ENCODE measurements at regions not wholly inside any gene's neighbourhood (a gene's known extent, or its start where the extent isn't known, plus 50 kb on each side); places are given as distances from the start of the nearest gene placed in this dataset.
"Not testable (repeated sequence)": the region's sequence is repeated elsewhere in the genome, so short reads cannot be mapped to it uniquely, and the experiment has no call there.

DNA sequence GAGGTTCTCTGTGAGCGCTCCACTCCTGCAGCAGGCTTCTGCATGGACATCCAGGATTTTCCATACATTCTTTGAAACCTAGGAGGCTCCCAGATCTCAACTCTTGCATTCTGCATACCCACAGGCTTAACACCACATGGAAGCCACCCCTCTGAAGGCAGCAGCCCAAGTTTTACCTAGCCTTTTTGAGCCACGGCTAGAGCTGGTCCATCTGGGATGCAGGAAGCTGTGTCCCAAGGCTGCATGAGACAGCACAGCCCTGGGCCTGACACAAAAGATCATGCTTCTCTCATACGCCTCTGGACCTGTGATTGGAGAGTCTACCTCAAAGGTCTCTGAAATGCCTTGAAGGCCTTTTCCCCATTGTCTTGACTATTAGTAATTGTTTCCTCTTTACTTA lies 53.6 kb upstream of the RPRM start:
- DNase-seq, result no peak

- DNase-seq, result not testable (repeated sequence)
Measured at GRCh38 chr2:153533803-153534202, 55.2 kb upstream of the RPRM start.

DNA sequence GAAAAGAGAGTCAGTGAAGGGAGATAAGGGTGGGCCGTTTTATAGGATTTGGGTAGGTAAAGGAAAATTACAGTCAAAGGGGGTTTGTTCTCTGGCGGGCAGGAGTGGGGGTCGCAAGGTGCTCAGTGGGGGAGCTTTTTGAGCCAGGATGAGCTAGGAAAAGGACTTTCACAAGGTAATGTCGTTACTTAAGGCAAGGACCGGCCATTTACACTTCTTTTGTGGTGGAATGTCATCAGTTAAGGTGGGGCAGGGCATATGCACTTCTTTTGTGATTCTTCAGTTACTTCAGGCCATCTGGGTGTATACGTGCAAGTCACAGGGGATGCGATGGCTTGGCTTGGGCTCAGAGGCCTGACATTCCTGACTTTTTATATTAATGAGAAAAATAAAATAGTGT lies 56.0 kb upstream of the RPRM start:
- not testable (repeated sequence) for DNase-seq

DNA sequence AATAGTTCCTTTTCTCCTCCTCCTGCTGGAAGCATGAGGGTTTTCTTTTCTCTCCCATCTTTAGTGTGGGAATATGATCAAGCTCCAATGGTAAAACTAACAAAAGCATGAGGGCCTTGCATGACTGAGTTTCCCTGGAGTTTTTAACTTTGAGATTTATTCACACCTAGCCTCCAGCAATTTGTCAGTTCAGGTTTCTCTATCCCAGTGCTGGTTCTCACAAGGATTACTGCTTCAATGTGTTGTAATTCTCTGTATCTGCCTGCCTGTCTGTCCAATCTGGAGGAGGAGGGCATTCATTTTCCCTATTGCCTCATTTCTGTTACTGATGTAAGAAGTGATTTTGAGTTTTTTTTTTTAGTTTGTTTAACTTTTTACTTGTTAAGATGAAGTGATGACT lies 57.6 kb upstream of the RPRM start:
- no peak for DNase-seq

- DNase-seq, result not testable (repeated sequence)
Measured at GRCh38 chr2:153538102-153538501, 59.5 kb upstream of the RPRM start.

DNA sequence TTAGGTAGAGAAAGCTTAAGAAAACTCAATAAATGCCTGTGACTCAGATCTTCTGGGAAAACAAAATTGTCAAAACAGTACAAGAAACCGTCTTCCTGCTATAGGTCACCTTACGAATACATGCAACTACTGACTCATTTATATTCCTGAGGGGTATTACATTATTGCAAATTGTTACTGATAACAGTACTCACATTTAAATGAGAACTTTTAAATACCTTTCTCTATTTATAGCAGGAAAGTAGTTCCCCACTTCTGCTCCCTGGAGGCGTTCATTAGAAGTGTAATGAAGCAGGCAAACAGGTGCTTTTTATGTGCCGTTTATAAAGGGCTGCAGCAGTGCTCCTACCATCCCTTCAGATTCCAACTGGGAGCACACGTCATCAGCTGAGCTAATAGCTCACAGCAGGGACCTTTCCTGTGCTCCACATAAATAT lies 65.1 kb upstream of the RPRM start:
- DNase-seq, result no peak

- DNase-seq, result no peak
Measured at GRCh38 chr2:153546358-153546757, 67.8 kb upstream of the RPRM start.

GRCh38 chr2:153548536-153548935 lies 70.0 kb upstream of the RPRM start:
- no peak for DNase-seq

- DNase-seq, result no peak
Measured at GRCh38 chr2:153551698-153552097, 73.1 kb upstream of the RPRM start.

DNA sequence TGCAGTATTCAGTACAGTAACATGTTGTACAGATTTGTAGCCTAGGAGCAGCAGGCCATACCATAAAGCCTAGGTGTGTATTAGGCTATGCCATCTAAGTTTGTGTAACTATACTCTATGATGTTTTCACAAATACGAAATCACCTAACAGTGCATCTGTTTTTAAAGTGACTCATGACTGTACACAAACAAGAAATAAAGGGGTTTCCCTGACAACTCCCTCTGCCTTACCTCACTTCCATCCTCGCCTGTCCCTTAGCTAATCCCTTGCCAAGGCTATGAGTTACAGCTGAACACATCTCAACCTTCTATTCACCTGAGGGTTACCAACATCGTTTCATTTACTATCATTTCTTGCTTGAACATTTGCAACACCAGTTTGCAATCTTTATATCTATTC lies 78.6 kb upstream of the RPRM start:
- DNase-seq, result no peak

DNA sequence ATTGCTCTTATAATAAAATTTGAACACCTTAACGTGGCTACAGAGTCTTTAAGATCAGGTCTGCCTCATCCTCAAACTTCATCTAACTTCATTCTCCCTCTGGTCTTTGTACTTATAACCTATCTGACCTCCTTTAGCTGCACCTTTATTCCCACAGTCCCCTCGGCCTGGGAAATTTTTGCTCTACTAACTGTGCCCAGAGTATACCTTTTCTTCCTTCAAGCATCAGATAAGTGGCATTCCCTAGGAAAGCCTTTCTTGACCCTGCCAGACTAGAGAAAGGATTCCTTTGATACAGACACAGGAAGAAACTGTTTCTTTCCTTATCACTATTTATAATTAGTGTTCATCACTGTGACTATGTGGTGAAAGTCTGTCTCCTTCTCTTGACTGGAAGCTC lies 79.2 kb upstream of the RPRM start:
- no peak for DNase-seq

- no peak for DNase-seq
Measured at GRCh38 chr2:153558247-153558646, 79.7 kb upstream of the RPRM start.

GRCh38 chr2:153567367-153567766 lies 88.8 kb upstream of the RPRM start:
- DNase-seq, result no peak

DNA sequence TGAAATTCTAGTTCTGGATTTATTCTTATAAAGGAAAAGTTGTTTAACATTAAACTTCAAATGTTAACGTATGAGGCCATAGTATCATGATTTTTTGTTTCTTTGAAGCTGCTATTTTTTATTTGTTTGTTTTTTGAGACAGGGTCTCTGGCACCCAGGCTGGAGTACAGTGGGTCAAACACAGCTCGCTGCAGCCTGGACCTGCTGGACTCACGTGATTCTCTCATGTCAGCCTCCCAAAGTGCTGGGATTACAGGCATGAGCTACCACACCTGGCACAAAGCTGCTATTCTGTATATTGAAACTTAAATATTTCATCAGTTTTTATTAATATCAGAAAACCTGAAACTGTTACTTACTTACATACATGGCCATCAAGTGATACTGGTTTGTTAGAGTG lies 89.5 kb upstream of the RPRM start:
- DNase-seq, result no peak

- DNase-seq, result no peak
Measured at GRCh38 chr2:153575171-153575853, 96.8 kb upstream of the RPRM start.

DNA sequence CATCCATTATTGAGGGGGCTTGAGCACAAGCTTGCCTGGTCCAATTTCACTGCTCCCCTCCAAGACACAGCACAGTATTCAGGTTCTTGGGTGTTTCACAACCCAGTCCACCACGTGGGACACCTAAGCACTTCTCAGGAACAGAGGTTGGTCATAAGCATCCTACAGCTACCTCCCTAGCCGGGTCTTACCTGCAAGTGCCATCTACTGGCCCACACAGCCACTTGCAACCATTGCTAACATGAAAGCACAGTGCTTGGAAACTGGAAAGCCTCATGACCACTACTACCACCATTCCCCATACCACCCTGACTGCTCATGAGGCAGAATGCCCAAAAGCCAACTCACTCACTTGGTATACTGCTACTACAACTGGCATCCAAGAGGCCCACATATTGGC lies 105.7 kb upstream of the RPRM start:
- no peak for DNase-seq

DNA sequence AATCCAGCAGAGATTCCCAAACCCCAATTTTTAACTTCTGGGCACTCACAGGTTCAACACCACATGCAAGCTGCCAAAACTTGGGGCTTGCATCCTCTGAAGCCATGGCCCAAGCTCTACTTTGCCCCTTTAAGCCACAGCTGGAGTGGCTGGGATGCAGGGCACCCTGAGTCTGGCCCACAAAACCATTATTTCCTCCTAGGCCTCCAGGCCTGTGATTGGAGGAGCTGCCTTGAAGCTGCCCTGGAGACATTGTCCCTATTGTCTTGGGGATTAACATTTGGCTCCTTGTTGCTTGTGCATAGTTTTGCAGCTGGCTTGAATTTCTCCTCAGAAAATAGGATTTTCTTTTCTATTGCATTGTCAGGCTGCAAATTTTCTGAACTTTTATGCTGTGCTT lies 109.8 kb upstream of the RPRM start:
- DNase-seq, result no peak

DNA sequence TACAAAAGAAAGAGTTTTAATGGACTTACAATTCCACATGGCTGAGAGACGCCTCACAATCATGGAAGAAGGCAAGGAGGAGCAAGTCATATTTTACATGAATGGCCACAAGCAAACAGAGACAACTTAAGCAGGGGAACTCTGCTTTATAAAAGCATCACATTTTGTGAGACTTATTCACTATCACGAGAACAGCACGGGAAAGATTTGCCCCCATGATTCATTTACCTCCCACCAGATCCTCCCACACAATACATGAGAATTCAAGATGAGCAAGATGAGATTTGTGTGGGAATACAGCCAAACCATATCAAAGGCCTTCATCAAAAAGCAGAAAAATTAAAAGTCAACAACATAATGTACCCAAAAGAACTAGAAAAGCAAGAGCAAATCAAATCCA lies 111.0 kb upstream of the RPRM start:
- no peak for DNase-seq

DNA sequence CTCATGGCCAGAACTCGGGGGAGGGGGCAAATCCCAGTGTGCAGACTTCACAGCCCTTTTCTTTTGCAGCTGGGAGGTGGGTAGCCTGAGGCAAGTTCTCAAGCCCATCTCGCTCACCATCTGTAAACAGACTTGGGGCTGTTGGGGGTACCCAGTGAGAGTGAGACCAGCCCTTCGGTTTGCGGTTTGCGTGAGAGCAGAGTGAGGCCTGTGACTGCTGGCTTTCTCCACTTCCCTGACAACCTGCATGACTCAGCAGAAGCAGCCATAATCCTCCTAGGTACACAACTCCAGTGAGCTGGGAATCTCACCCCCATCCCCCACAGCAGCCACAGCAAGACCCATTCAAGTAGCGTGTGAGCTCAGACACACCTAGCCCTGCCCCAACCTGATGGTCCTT lies 114.5 kb upstream of the RPRM start:
- DNase-seq, result not testable (repeated sequence)

- DNase-seq, result no peak
Measured at GRCh38 chr2:153595939-153596338, 117.4 kb upstream of the RPRM start.

- no peak for DNase-seq
Measured at GRCh38 chr2:153601812-153602211, 123.2 kb upstream of the RPRM start.

GRCh38 chr2:153604133-153604532 lies 125.6 kb upstream of the RPRM start:
- DNase-seq, result no peak

DNA sequence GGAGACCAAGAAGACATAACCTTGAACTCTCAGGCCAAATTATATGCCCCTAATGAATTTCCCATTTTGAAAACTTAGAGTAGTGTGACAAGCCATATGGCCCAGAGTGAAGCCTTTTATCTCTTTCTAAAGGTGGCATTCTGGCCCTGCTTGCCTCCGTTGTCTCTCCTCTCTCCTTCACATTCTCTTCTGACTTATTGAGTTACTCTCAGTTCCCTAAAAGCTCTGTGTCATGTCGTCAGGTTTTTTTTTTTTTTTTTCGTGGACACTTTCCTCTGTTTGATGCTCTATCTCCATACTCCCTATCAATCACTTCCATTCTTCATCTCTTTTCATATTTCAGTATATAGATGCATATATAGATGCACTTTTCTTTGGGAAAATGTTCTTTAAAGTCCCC lies 128.1 kb upstream of the RPRM start:
- DNase-seq, result no peak

- DNase-seq, result no peak
Measured at GRCh38 chr2:153622285-153622684, 143.7 kb upstream of the RPRM start.

DNA sequence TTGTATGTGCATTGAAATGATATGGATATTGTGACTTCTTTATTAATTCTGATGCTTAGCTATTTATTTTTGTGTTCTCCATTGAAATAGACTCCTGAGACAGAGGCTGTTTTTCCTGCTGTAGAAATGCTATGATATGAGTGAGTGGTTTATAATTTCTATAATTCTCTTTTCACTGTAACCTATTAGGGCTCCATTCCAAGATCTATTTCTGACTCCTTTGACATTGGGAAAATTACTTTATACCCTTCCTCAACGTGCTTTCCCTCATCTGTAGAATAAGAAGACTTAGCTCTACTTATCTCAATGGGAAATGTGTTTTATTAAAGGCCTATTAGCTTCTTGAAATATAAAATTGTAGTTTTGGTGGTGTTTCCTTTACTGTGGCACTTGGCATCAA lies 144.5 kb upstream of the RPRM start:
- no peak for DNase-seq

- no peak for DNase-seq
Measured at GRCh38 chr2:153626676-153627075, 148.1 kb upstream of the RPRM start.
